ENCODE measurements at regions not wholly inside any gene's neighbourhood (a gene's known extent, or its start where the extent isn't known, plus 50 kb on each side); places are given as distances from the start of the nearest gene placed in this dataset.

- no peaks in the 10 kb centered on the region for H3K27me3 ChIP-seq (replicated peaks in 1 of 4; ENCODE audit: control insufficient read depth in 3 of 4, extremely low read depth in 1 of 4, insufficient read depth in 3 of 4, low read length in 3 of 4)
- no peak for TF ChIP-seq CBX8 (IDR thresholded peaks at IDR 0.05; ENCODE audit: borderline replicate concordance, low read depth, low read length)
- TF ChIP-seq KDM4A (IDR thresholded peaks at IDR 0.05; ENCODE audit: low read depth, low read length, severe bottlenecking): no peak
- TF ChIP-seq, protein P1, sequence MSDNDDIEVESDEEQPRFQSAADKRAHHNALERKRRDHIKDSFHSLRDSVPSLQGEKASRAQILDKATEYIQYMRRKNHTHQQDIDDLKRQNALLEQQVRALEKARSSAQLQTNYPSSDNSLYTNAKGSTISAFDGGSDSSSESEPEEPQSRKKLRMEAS (IDR thresholded peaks at IDR 0.05): no peak
- no peak for TF ChIP-seq SP2 (IDR thresholded peaks at IDR 0.05; ENCODE audit: low read length)
- TF ChIP-seq POU5F1 (IDR thresholded peaks at IDR 0.05; ENCODE audit: low read depth, low read length): no peak
- no peak for TF ChIP-seq KDM1A (IDR thresholded peaks at IDR 0.05; ENCODE audit: borderline replicate concordance, low read length)
- TF ChIP-seq HDAC2 (IDR thresholded peaks at IDR 0.05; ENCODE audit: borderline replicate concordance in 1 of 2, low read depth in 2 of 2, low read length in 2 of 2): no peak
- no peak for TF ChIP-seq CTCF (IDR thresholded peaks at IDR 0.05; ENCODE audit: control extremely low read depth in 1 of 3, insufficient read depth in 1 of 3, low read depth in 1 of 3, low read length in 3 of 3)
- no peak for TF ChIP-seq SP4 (IDR thresholded peaks at IDR 0.05; ENCODE audit: low read length)
- no peak for TF ChIP-seq RFX5 (IDR thresholded peaks at IDR 0.05; ENCODE audit: borderline replicate concordance, low read depth, low read length)
- TF ChIP-seq CEBPB (IDR thresholded peaks at IDR 0.05; ENCODE audit: low read depth, low read length): no peak
- TF ChIP-seq BCL11A (IDR thresholded peaks at IDR 0.05; ENCODE audit: low read depth in 2 of 2, low read length in 2 of 2): no peak
These were observed 250.0 kb downstream of the CHRM3 start for GRCh38 chr1:239636347-239636746.

More at GRCh38 chr1:239636347-239636746, 250.0 kb downstream of the CHRM3 start:
- DNase-seq (ENCODE audit: low read depth in 1 of 2, low spot score in 2 of 2) (no peak), FAIRE-seq (no peak)
- H3K4me2 ChIP-seq (ENCODE audit: insufficient read depth in 1 of 2, low read depth in 2 of 2, low read length in 2 of 2): no peak overlapping the region
- peaks cover 0 to 4% (median 2%) of the 10 kb centered on the region in 4 experiments; a peak in 2 of 7 replicates for H3K4me1 ChIP-seq (replicated peaks in 1 of 4; ENCODE audit: control insufficient read depth in 3 of 4, insufficient read depth in 4 of 4, low read length in 3 of 4)
- no peak overlapping the region for H3K14ac ChIP-seq (ENCODE audit: insufficient read length)
- H3K36me3 ChIP-seq (ENCODE audit: control insufficient read depth in 2 of 4, insufficient read depth in 4 of 4, low read length in 3 of 4): no peaks in the 10 kb centered on the region; a peak in 1 of 8 replicates
- no peak overlapping the region for H3K18ac ChIP-seq (ENCODE audit: extremely low read depth, low read length)
- no peak overlapping the region for H3K4me3 ChIP-seq (ENCODE audit: extremely low read depth in 1 of 4, insufficient read depth in 2 of 4, low read depth in 3 of 4, low read length in 4 of 4)
- no peak overlapping the region for H2BK5ac ChIP-seq (ENCODE audit: low read depth, low read length)
- no peaks in the 10 kb centered on the region for H3K79me2 ChIP-seq (ENCODE audit: control insufficient read depth in 1 of 2, insufficient read depth in 2 of 2, low read length in 2 of 2)
- no peak overlapping the region for H2BK12ac ChIP-seq (ENCODE audit: low read depth, low read length)
- H3K79me1 ChIP-seq (ENCODE audit: low read depth, low read length): no peaks in the 10 kb centered on the region
- H3K9ac ChIP-seq (replicated peaks in 1 of 4; ENCODE audit: extremely low read depth in 1 of 4, low read depth in 3 of 4, low read length in 3 of 4): no peak overlapping the region
- H4K8ac ChIP-seq (ENCODE audit: extremely low read depth, insufficient read depth, low read length): no peak overlapping the region
- no peaks in the 10 kb centered on the region for H4K20me1 ChIP-seq (replicated peaks in 1 of 2; ENCODE audit: control insufficient read depth in 1 of 2, insufficient read depth in 2 of 2, low read length in 2 of 2)
- no peaks in the 10 kb centered on the region for H3K9me3 ChIP-seq (ENCODE audit: insufficient read depth in 2 of 2, low read depth in 1 of 2, low read length in 1 of 2)
- H3K27ac ChIP-seq (ENCODE audit: low read depth, low read length): no peak overlapping the region
- H3K4ac ChIP-seq (replicated peaks; ENCODE audit: insufficient read length, low read depth, low read length): no peak overlapping the region
- POLR2A ChIA-PET (ENCODE audit: partially characterized antibody): no interaction called here
- no peak overlapping the region for H4K91ac ChIP-seq (replicated peaks; ENCODE audit: insufficient read length, low read length)
- no peak overlapping the region for H2BK20ac ChIP-seq (ENCODE audit: low read length)
- WGBS, 2 experiments (ENCODE audit: extremely low coverage in 1 of 2, insufficient coverage in 1 of 2, insufficient read length in 1 of 2, insufficient replicate concordance in 2 of 2, low coverage in 1 of 2, low lambda C conversion rate in 2 of 2, missing lambda C conversion rate in 1 of 2): 84% methylated on average over 3 of the region's 3 CpGs; no CpG with 5 or more reads in 1 of the 2 experiments
- H3K23me2 ChIP-seq (ENCODE audit: low read depth, low read length): no peaks in the 10 kb centered on the region
- H3K56ac ChIP-seq (replicated peaks; ENCODE audit: insufficient read length, low read depth, low read length): no peak overlapping the region
- no peak overlapping the region for H4K5ac ChIP-seq (ENCODE audit: insufficient read length, low read depth, low read length)
- H2BK120ac ChIP-seq (replicated peaks; ENCODE audit: low read depth, low read length): no peak overlapping the region
- H2AFZ ChIP-seq (ENCODE audit: low read length): no peak overlapping the region
- no peak overlapping the region for H2AK5ac ChIP-seq (ENCODE audit: low read depth, low read length)
- H2BK15ac ChIP-seq (ENCODE audit: low read length): no peak overlapping the region
- CTCF ChIA-PET (ENCODE audit: partially characterized antibody): no interaction called here
- H3K23ac ChIP-seq (ENCODE audit: insufficient read length): no peak overlapping the region

Measured in H1 (cell line).